DND-41 (cell line): ENCODE measurements at regions not wholly inside any gene's neighbourhood (a gene's known extent, or its start where the extent isn't known, plus 50 kb on each side); places are given as distances from the start of the nearest gene placed in this dataset.
"Not testable (repeated sequence)": the region's sequence is repeated elsewhere in the genome, so short reads cannot be mapped to it uniquely, and the experiment has no call there.

Experiments used
- ATAC-seq: fragments of 200-7000 bp; cut with Tn5 transposase; 3 replicates; pipeline ENCODE4 v1.9.1; 2021; ENCODE audit warnings: low read depth; ENCODE audit not compliant: insufficient read depth
- DNase-seq: peaks from one replicate; pipeline ENCODE4 v3.0.0-alpha.2; 2020
- H2AFZ ChIP-seq: 2 replicates; pipeline ENCODE4 v1.6.0; 2012; ENCODE audit warnings: low read depth, low read length
- H3K27ac ChIP-seq: 2 replicates; pipeline ENCODE4 v1.5.1; 2012; ENCODE audit warnings: low read length, inconsistent platforms
- H3K27me3 ChIP-seq: fragments of 200-600 bp; sonication (generic); 2 replicates; pipeline ENCODE4 v1.6.0; 2012; ENCODE audit warnings: low read length, mild to moderate bottlenecking, inconsistent platforms; ENCODE audit not compliant: insufficient read depth, poor library complexity
- H3K36me3 ChIP-seq: 2 replicates; pipeline ENCODE4 v1.5.1; 2012; ENCODE audit warnings: low read length, inconsistent platforms; ENCODE audit not compliant: insufficient read depth
- H3K4me1 ChIP-seq: 2 replicates; pipeline ENCODE4 v1.5.1; 2012; ENCODE audit warnings: mild to moderate bottlenecking, low read length; ENCODE audit not compliant: insufficient read depth
- H3K4me2 ChIP-seq: 2 replicates; pipeline ENCODE4 v1.6.0; 2012; ENCODE audit warnings: mild to moderate bottlenecking, moderate library complexity, low read length, inconsistent platforms; ENCODE audit not compliant: insufficient read depth
- H3K4me3 ChIP-seq, 2 experiments: fragments of 200-600 bp in 1 of 2; shearing (Covaris generic) in 1 of 2; 2 replicates each; pipeline ENCODE4 v1.5.1; 2012 to 2016; ENCODE audit warnings: inconsistent platforms in 2 of 2, low read length in 2 of 2, mild to moderate bottlenecking in 2 of 2, low read depth in 1 of 2, moderate library complexity in 1 of 2
- H3K79me2 ChIP-seq: 2 replicates; pipeline ENCODE4 v1.6.0; 2012; ENCODE audit warnings: low read length, inconsistent platforms; ENCODE audit not compliant: insufficient read depth
- H3K9ac ChIP-seq: 2 replicates; pipeline ENCODE4 v1.6.0; 2012; ENCODE audit warnings: low read depth, mild to moderate bottlenecking, inconsistent platforms, low read length, moderate library complexity
- H3K9me3 ChIP-seq: 2 replicates; pipeline ENCODE4 v1.5.1; 2012; ENCODE audit warnings: low read length, moderate library complexity, mild to moderate bottlenecking, inconsistent platforms; ENCODE audit not compliant: insufficient read depth, severe bottlenecking
- H4K20me1 ChIP-seq: 2 replicates; pipeline ENCODE4 v1.6.0; 2012; ENCODE audit warnings: low read length; ENCODE audit not compliant: insufficient read depth
- EZH2 ChIP-seq: IDR thresholded peaks from 3 replicates; pipeline ENCODE4 v1.6.1; 2012; ENCODE audit warnings: borderline replicate concordance, low read depth, mild to moderate bottlenecking, moderate library complexity, low read length, inconsistent platforms; ENCODE audit not compliant: severe bottlenecking
- TF ChIP-seq, protein P1 (sequence below): IDR thresholded peaks from 2 replicates; pipeline ENCODE4 v1.5.1; 2012; ENCODE audit warnings: borderline replicate concordance, low read length, moderate library complexity, mild to moderate bottlenecking; ENCODE audit not compliant: poor library complexity, severe bottlenecking; ENCODE audit errors: extremely low read depth

DNA sequence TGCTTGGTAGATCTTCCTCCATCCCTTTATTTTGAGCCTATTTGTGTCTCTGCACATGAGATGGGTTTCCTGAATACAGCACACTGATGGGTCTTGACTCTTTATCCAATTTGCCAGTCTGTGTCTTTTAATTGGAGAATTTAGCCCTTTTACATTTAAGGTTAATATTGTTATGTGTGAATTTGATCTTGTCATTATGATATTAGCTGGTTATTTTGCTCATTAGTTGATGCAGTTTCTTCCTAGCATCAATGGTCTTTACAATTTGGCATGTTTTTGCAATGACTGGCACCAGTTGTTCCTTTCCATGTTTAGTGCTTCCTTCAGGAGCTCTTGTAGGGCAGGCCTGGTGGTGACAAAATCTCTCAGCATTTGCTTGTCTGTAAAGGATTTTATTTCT, 72.4 kb downstream of the HNRNPD start:
- not testable (repeated sequence) for H3K27me3 ChIP-seq, DNase-seq, H3K36me3 ChIP-seq, ATAC-seq, H3K4me2 ChIP-seq, H3K4me3 ChIP-seq, H3K9me3 ChIP-seq, H2AFZ ChIP-seq, H3K9ac ChIP-seq, H3K27ac ChIP-seq, H4K20me1 ChIP-seq, H3K4me1 ChIP-seq, H3K79me2 ChIP-seq

DNA sequence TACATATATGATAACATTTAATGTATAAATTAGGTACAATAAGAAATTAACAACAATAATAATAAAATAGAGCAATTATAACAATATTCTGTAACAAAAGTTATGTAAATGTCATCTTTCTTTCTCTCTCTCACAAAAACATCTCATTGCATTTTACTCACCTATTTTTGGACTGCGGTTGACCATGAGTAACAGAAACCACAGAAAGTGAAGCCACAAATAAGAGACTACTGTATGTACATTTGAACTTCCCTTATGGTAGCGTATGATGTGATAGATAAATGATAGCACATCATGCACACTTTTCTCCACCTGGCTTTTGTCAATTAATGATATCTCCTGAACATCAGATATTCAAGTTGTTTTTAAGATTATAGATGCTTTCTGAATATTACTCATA, 80.5 kb downstream of the HNRNPD start:
- H3K4me3 ChIP-seq: no peak overlapping the region
- H3K4me1 ChIP-seq: peaks cover 13% of the 10 kb centered on the region; the same call in 1 of the 2 replicates
- no peak overlapping the region for H3K4me2 ChIP-seq
- no peak overlapping the region for H3K9ac ChIP-seq
- DNase-seq (no peak), ATAC-seq (peak; percentile 93)
- H3K9me3 ChIP-seq: no peaks in the 10 kb centered on the region
- H3K27ac ChIP-seq: no peak overlapping the region
- no peaks in the 10 kb centered on the region for H3K36me3 ChIP-seq
- H3K79me2 ChIP-seq: no peaks in the 10 kb centered on the region
- TF ChIP-seq, protein P1, sequence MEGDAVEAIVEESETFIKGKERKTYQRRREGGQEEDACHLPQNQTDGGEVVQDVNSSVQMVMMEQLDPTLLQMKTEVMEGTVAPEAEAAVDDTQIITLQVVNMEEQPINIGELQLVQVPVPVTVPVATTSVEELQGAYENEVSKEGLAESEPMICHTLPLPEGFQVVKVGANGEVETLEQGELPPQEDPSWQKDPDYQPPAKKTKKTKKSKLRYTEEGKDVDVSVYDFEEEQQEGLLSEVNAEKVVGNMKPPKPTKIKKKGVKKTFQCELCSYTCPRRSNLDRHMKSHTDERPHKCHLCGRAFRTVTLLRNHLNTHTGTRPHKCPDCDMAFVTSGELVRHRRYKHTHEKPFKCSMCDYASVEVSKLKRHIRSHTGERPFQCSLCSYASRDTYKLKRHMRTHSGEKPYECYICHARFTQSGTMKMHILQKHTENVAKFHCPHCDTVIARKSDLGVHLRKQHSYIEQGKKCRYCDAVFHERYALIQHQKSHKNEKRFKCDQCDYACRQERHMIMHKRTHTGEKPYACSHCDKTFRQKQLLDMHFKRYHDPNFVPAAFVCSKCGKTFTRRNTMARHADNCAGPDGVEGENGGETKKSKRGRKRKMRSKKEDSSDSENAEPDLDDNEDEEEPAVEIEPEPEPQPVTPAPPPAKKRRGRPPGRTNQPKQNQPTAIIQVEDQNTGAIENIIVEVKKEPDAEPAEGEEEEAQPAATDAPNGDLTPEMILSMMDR: no peak
- no peak for TF ChIP-seq EZH2
- no peaks in the 10 kb centered on the region for H3K27me3 ChIP-seq
- H4K20me1 ChIP-seq: no peaks in the 10 kb centered on the region
- H2AFZ ChIP-seq: no peak overlapping the region

DNA sequence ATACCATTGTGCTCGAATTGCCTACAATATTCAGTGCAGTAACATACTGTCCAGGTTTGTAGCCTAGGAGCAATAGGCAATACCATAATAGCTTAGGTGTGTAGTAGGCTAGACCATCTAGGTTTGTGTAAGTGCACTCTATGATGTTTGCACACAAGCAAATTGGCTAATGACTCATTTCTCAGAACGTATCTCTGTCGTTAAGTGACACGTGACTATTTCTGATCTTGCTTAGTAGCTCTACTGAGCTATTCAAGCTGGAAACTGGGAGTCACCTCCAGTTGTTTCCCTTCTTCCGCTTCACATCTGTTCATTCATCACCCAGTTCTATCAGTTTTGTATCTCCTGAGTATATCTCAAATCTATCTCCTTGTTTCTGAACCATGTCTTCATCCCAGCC, 86.1 kb downstream of the HNRNPD start:
- Histone ChIP-seq H3K4me1 (peaks cover 15% of the 10 kb centered on the region), H3K36me3 (no peaks in the 10 kb centered on the region), H4K20me1 (no peaks in the 10 kb centered on the region), H3K27me3 (peaks cover 22% of the 10 kb centered on the region), H3K4me2 (no peak overlapping the region), H3K9me3 (no peaks in the 10 kb centered on the region), H3K9ac (no peak overlapping the region), H3K27ac (no peak overlapping the region), H3K79me2 (no peaks in the 10 kb centered on the region), H3K4me3 (no peak overlapping the region), H2AFZ (no peak overlapping the region)
- DNase-seq (no peak), ATAC-seq (no peak)
- TF ChIP-seq EZH2: no peak
- TF ChIP-seq, protein P1: no peak

DNA sequence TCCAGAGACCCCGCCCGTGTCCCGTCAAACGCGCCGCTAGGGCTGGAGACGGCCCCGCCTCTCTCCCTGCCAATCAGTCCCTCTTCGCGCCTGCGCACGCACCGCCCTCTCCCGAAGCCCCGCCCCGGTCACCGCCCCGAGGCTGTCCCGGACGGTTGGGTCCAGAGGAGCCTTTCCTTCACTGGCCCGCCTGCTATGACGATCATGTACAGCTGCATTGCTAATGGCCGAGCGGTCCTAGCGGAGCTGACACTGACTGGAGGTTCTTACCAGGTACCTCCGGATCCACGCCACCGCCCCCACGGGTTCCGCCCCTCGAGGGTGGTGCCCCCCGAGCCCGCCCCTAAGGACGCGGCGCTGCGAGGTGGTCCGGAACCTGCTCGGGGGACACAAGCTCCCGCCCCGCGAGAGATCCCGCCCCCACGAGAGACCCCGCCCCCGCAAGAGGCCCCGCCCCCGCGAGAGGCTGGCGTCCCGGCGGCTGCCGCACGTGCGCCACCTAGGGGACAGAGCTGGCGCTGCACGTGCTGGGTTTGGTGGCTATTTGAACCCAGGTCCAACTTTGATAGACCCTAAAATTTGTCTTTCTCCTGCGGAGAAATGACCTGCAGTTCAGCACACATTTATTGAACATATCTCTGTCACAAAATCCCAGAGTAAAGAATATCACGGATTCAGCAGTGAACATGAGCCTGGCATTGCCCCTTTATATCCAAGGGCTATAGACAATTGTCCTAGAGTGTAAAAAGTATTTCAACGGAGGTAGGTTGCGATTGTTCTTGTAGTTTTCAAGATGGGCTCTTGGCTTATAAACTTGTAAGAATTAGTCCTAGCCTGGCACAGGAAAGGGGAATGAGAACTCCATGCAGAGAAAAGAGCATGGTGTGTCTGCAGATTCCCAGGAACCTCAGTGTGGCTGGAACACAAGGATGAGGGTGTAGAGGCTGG, 88.7 kb downstream of the HNRNPD start:
- peak; percentile 96 for ATAC-seq

More for the DNA sequence above, 88.7 kb downstream of the HNRNPD start:
- peak; percentile 99 for DNase-seq
- Histone ChIP-seq H3K4me1 (peaks cover 15% of the 10 kb centered on the region), H3K4me3 (peak overlapping the region; percentile 16 to 59; a peak in 3 of 4 replicates), H3K79me2 (no peaks in the 10 kb centered on the region), H3K27me3 (peaks cover 32% of the 10 kb centered on the region), H3K27ac (0 out of 2 replicates have a peak overlapping the region, but pooled peaks have one; percentile 17), H4K20me1 (no peaks in the 10 kb centered on the region), H2AFZ (peak overlapping the region; percentile 84), H3K36me3 (no peaks in the 10 kb centered on the region), H3K9me3 (no peaks in the 10 kb centered on the region), H3K9ac (peak overlapping the region; percentile 37), H3K4me2 (peak overlapping the region; percentile 86)
- TF ChIP-seq, protein P1: peak; percentile 90
- no peak for TF ChIP-seq EZH2
